Cerebellar nuclear complex (tissue), 1 donor: ENCODE measurements at regions not wholly inside any gene's neighbourhood (a gene's known extent, or its start where the extent isn't known, plus 50 kb on each side); places are given as distances from the start of the nearest gene placed in this dataset.
A peak's percentile ranks its signal among the peaks of the same experiment; 100 is the strongest.

Experiments used
- DNase-seq, 2 experiments: peaks; one replicate each; lab custom pipeline; 2025; lab: John Stamatoyannopoulos, UW

GRCh38 chr1:112318698-112319370 is 77.2 kb upstream of the CTTNBP2NL start:
- no peak for DNase-seq

GRCh38 chr1:112319371-112320040 is 76.5 kb upstream of the CTTNBP2NL start:
- no peak for DNase-seq

- DNase-seq: no peak
Measured at GRCh38 chr1:112320058-112320457, 76.0 kb upstream of the CTTNBP2NL start.

- DNase-seq: no peak
Measured at GRCh38 chr1:112322018-112322417, 74.0 kb upstream of the CTTNBP2NL start.

- DNase-seq: no peak
Measured at GRCh38 chr1:112322983-112323678, 72.9 kb upstream of the CTTNBP2NL start.

GRCh38 chr1:112325504-112325903 is 70.5 kb upstream of the CTTNBP2NL start:
- DNase-seq: no peak

GRCh38 chr1:112328600-112328999 is 67.4 kb upstream of the CTTNBP2NL start:
- no peak for DNase-seq

- DNase-seq: no peak
Measured at GRCh38 chr1:112332176-112333150, 63.6 kb upstream of the CTTNBP2NL start.

- DNase-seq: no peak
Measured at GRCh38 chr1:112335351-112335750, 60.7 kb upstream of the CTTNBP2NL start.

GRCh38 chr1:112337028-112337531 is 58.9 kb upstream of the CTTNBP2NL start:
- DNase-seq: no peak

GRCh38 chr1:112341986-112342385 is 54.0 kb upstream of the CTTNBP2NL start:
- DNase-seq: peak; percentile 86 to 87

GRCh38 chr1:112342558-112342957 is 53.5 kb upstream of the CTTNBP2NL start:
- no peak for DNase-seq

GRCh38 chr1:112344754-112345423 is 51.1 kb upstream of the CTTNBP2NL start:
- DNase-seq: no peak
